Mammary epithelial cell (primary cell): ENCODE measurements at regions not wholly inside any gene's neighbourhood (a gene's known extent, or its start where the extent isn't known, plus 50 kb on each side); places are given as distances from the start of the nearest gene placed in this dataset.
"Not testable (repeated sequence)": the region's sequence is repeated elsewhere in the genome, so short reads cannot be mapped to it uniquely, and the experiment has no call there.

ENCODE experiments used
- EZH2 ChIP-seq: IDR thresholded peaks from 2 replicates; pipeline ENCODE4 v1.6.1; 2012; ENCODE audit warnings: low read length, inconsistent platforms, borderline replicate concordance
- TF ChIP-seq, protein P1 (sequence below), 2 donors: IDR thresholded peaks in 1 of 2; conservative IDR thresholded peaks in 1 of 2; 2 replicates each; pipeline ENCODE4 v1.5.1; 2011 to 2012; ENCODE audit warnings: inconsistent platforms in 2 of 2, low read length in 2 of 2, mild to moderate bottlenecking in 2 of 2, control low read depth in 1 of 2, low read depth in 1 of 2; ENCODE audit not compliant: insufficient read depth in 1 of 2; ENCODE audit errors: extremely low read depth in 1 of 2

DNA sequence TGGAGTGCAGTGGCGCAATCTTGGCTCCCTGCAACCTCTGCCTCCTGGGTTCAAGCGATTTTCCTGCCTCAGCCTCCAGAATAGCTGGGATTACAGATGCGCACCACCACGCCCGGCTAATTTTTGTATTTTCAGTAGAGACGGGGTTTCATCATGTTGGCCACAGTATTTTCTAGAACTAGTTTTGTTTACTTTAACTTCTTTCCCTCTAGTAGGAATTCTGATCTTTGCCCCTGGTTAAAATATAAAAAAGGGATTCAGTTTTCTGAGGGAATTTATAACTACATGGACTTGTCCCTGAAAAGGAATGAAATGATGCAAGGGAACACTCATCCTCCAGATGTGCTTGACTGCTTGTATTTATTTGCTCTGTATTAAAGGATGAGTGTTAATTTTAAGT, 628.9 kb downstream of the ETNK1 start:
- TF ChIP-seq, protein P1, sequence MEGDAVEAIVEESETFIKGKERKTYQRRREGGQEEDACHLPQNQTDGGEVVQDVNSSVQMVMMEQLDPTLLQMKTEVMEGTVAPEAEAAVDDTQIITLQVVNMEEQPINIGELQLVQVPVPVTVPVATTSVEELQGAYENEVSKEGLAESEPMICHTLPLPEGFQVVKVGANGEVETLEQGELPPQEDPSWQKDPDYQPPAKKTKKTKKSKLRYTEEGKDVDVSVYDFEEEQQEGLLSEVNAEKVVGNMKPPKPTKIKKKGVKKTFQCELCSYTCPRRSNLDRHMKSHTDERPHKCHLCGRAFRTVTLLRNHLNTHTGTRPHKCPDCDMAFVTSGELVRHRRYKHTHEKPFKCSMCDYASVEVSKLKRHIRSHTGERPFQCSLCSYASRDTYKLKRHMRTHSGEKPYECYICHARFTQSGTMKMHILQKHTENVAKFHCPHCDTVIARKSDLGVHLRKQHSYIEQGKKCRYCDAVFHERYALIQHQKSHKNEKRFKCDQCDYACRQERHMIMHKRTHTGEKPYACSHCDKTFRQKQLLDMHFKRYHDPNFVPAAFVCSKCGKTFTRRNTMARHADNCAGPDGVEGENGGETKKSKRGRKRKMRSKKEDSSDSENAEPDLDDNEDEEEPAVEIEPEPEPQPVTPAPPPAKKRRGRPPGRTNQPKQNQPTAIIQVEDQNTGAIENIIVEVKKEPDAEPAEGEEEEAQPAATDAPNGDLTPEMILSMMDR (conservative IDR thresholded peaks at IDR 0.05 in 1 of 2, IDR thresholded peaks at IDR 0.05 in 1 of 2; ENCODE audit: extremely low read depth in 1 of 2, insufficient read depth in 1 of 2, low read depth in 1 of 2, low read length in 2 of 2) = not testable (repeated sequence)
- TF ChIP-seq EZH2 = not testable (repeated sequence)
